AG09319 (cell line): ENCODE measurements at regions not wholly inside any gene's neighbourhood (a gene's known extent, or its start where the extent isn't known, plus 50 kb on each side); places are given as distances from the start of the nearest gene placed in this dataset.
A peak's percentile ranks its signal among the peaks of the same experiment; 100 is the strongest.

Experiments
- DNase-seq: peaks from one replicate; pipeline ENCODE4 v3.0.0-alpha.2; 2010; ENCODE audit warnings: low read depth; ENCODE audit errors: extremely low read depth
- CTCF ChIP-seq: IDR thresholded peaks from 2 replicates; pipeline ENCODE4 v1.5.1; 2011; ENCODE audit warnings: low read depth, mild to moderate bottlenecking, inconsistent platforms, low read length, moderate library complexity

GRCh38 chr11:60625262-60625661 lies 74.2 kb upstream of the MS4A8 start:
- TF ChIP-seq CTCF = 0 out of 2 replicates have a peak, but pooled peaks have one; percentile 3
- no peak for DNase-seq

GRCh38 chr11:60629399-60629798 lies 70.0 kb upstream of the MS4A8 start:
- no peak for DNase-seq
- no peak for TF ChIP-seq CTCF

GRCh38 chr11:60631944-60632343 lies 67.5 kb upstream of the MS4A8 start:
- TF ChIP-seq CTCF = no peak
- DNase-seq = no peak

- TF ChIP-seq CTCF = no peak
- DNase-seq = no peak
Measured at GRCh38 chr11:60633645-60634044, 65.8 kb upstream of the MS4A8 start.

GRCh38 chr11:60634126-60634525 lies 65.3 kb upstream of the MS4A8 start:
- no peak for TF ChIP-seq CTCF
- no peak for DNase-seq

GRCh38 chr11:60641940-60642339 lies 57.5 kb upstream of the MS4A8 start:
- TF ChIP-seq CTCF = no peak
- no peak for DNase-seq

GRCh38 chr11:60647087-60647486 lies 52.3 kb upstream of the MS4A8 start:
- DNase-seq = no peak
- TF ChIP-seq CTCF = no peak
